OCI-M2 (cell line): ENCODE measurements at regions not wholly inside any gene's neighbourhood (a gene's known extent, or its start where the extent isn't known, plus 50 kb on each side); places are given as distances from the start of the nearest gene placed in this dataset.
"Not testable (repeated sequence)": the region's sequence is repeated elsewhere in the genome, so short reads cannot be mapped to it uniquely, and the experiment has no call there.

Experiments
- DNase-seq: peaks from one replicate; lab custom pipeline; 2025; ENCODE audit not compliant: unreplicated experiment; lab: John Stamatoyannopoulos, UW

- no peak for DNase-seq
Measured at GRCh38 chr2:16066261-16067036, 126.1 kb downstream of the MYCN start.

- DNase-seq: not testable (repeated sequence)
Measured at GRCh38 chr2:16065272-16066069, 125.1 kb downstream of the MYCN start.

GRCh38 chr2:16064745-16065144, 124.4 kb downstream of the MYCN start:
- no peak for DNase-seq

GRCh38 chr2:16063955-16064633, 123.7 kb downstream of the MYCN start:
- no peak for DNase-seq

GRCh38 chr2:16063251-16063850, 123.0 kb downstream of the MYCN start:
- no peak for DNase-seq

GRCh38 chr2:16062471-16063250, 122.3 kb downstream of the MYCN start:
- DNase-seq: no peak

GRCh38 chr2:16061441-16062217, 121.3 kb downstream of the MYCN start:
- DNase-seq: no peak

GRCh38 chr2:16060936-16061338, 120.6 kb downstream of the MYCN start:
- no peak for DNase-seq

GRCh38 chr2:16060125-16060935, 120.0 kb downstream of the MYCN start:
- DNase-seq: no peak

- DNase-seq: no peak
Measured at GRCh38 chr2:16059393-16060016, 119.2 kb downstream of the MYCN start.

- no peak for DNase-seq
Measured at GRCh38 chr2:16058747-16059358, 118.5 kb downstream of the MYCN start.

GRCh38 chr2:16058256-16058655, 117.9 kb downstream of the MYCN start:
- no peak for DNase-seq

GRCh38 chr2:16057661-16058060, 117.3 kb downstream of the MYCN start:
- DNase-seq: no peak

GRCh38 chr2:16055848-16056580, 115.7 kb downstream of the MYCN start:
- DNase-seq: no peak

GRCh38 chr2:16053437-16054257, 113.3 kb downstream of the MYCN start:
- DNase-seq: no peak

- not testable (repeated sequence) for DNase-seq
Measured at GRCh38 chr2:16052571-16053052, 112.3 kb downstream of the MYCN start.
